PC-3 (cell line): ENCODE measurements at regions not wholly inside any gene's neighbourhood (a gene's known extent, or its start where the extent isn't known, plus 50 kb on each side); places are given as distances from the start of the nearest gene placed in this dataset.

Experiments
- ATAC-seq: fragments of 200-7000 bp; cut with Tn5 transposase; 2 replicates; pipeline ENCODE4 v1.9.1; 2020; ENCODE audit warnings: mild to moderate bottlenecking, moderate library complexity
- BruUV-seq: library from RNA; stranded (reverse); fragments of 400-500 nt; replicated peaks from 2 replicates; lab custom pipeline; 2021; lab: Mats Ljungman, UMichigan
- CTCF ChIA-PET: fragments of 300-600 bp; sonication (Branson Sonifier 250); formaldehyde crosslinking; loops from one replicate; lab custom pipeline; 2022; ENCODE audit warnings: antibody characterized with exemption; lab: Charles Lee
- POLR2A ChIA-PET: fragments of 300-600 bp; sonication (Branson Sonifier 250); formaldehyde crosslinking; loops from one replicate; lab custom pipeline; 2022; ENCODE audit warnings: antibody characterized with exemption; ENCODE audit not compliant: unreplicated experiment; lab: Charles Lee
- DNase-seq: peaks from one replicate; pipeline ENCODE4 v3.0.0-alpha.2; 2015
- H2AFZ ChIP-seq: fragments of 300-600 bp; sonication (generic); 2 replicates; pipeline ENCODE4 v1.6.0; 2016; ENCODE audit warnings: antibody characterized with exemption, low read length
- H3F3A ChIP-seq: fragments of 300-600 bp; sonication (generic); one replicate; pipeline ENCODE4 v1.6.0; 2017; ENCODE audit warnings: antibody characterized with exemption, low read length, control low read depth, mild to moderate bottlenecking; ENCODE audit not compliant: unreplicated experiment
- H3K27ac ChIP-seq: fragments of 300-600 bp; sonication (generic); 2 replicates; pipeline ENCODE4 v1.5.1; 2016; ENCODE audit warnings: mild to moderate bottlenecking, low read length
- H3K27me3 ChIP-seq: fragments of 300-600 bp; sonication (generic); 2 replicates; pipeline ENCODE4 v1.6.1; 2016; ENCODE audit warnings: low read length, mixed read lengths
- H3K36me3 ChIP-seq: fragments of 300-600 bp; sonication (generic); 2 replicates; pipeline ENCODE4 v1.6.1; 2016; ENCODE audit warnings: low read depth, mixed run types, low read length, mixed read lengths
- H3K4me1 ChIP-seq: fragments of 300-600 bp; sonication (generic); 2 replicates; pipeline ENCODE4 v1.5.1; 2016; ENCODE audit warnings: low read length; ENCODE audit not compliant: insufficient read depth
- H3K4me2 ChIP-seq: fragments of 300-600 bp; sonication (generic); 2 replicates; pipeline ENCODE4 v1.6.0; 2016; ENCODE audit warnings: low read length
- H3K4me3 ChIP-seq: fragments of 300-600 bp; sonication (generic); 2 replicates; pipeline ENCODE4 v1.5.1; 2016; ENCODE audit warnings: mild to moderate bottlenecking, low read length, mixed read lengths
- H3K79me2 ChIP-seq: fragments of 300-600 bp; sonication (generic); 2 replicates; pipeline ENCODE4 v1.6.1; 2017; ENCODE audit warnings: low read length, mixed read lengths
- H3K9ac ChIP-seq: fragments of 300-600 bp; sonication (generic); 2 replicates; pipeline ENCODE4 v1.6.0; 2016; ENCODE audit warnings: mild to moderate bottlenecking, low read length
- H3K9me2 ChIP-seq: fragments of 300-600 bp; sonication (generic); replicated peaks from 2 replicates; pipeline ENCODE4 v1.6.1; 2016; ENCODE audit warnings: mixed run types, low read length, mixed read lengths
- H3K9me3 ChIP-seq: fragments of 300-600 bp; sonication (generic); 2 replicates; pipeline ENCODE4 v1.6.1; 2016; ENCODE audit warnings: low read length, mixed read lengths
- H4K20me1 ChIP-seq: fragments of 300-600 bp; sonication (generic); 2 replicates; pipeline ENCODE4 v1.6.1; 2016; ENCODE audit warnings: low read length, mixed read lengths
- CTCF ChIP-seq: fragments of 300-600 bp; sonication (generic); conservative IDR thresholded peaks from 2 replicates; pipeline ENCODE4 v1.5.1; 2017; ENCODE audit warnings: antibody characterized with exemption, low read depth, mild to moderate bottlenecking, low read length
- EZH2 ChIP-seq: fragments of 300-600 bp; sonication (generic); IDR thresholded peaks from one replicate; pipeline ENCODE4 v1.6.1; 2017; ENCODE audit warnings: antibody characterized with exemption, mild to moderate bottlenecking, low read length; ENCODE audit not compliant: unreplicated experiment
- EZH2phosphoT487 ChIP-seq: fragments of 300-600 bp; sonication (generic); IDR thresholded peaks from 2 replicates; pipeline ENCODE4 v1.6.1; 2018; ENCODE audit warnings: mild to moderate bottlenecking, antibody characterized with exemption, low read length, borderline replicate concordance
- intact Hi-C: fragments of 100-400 bp; cut with micrococcal nuclease; formaldehyde crosslinking; loops from 2 replicates; pipeline ENCODE4 v1.9.0; 2023

GRCh38 chrX:69556060-69557011 is 52.2 kb downstream of the NALF2 start:
- no peaks in the 10 kb centered on the region for H3K4me1 ChIP-seq
- no peaks in the 10 kb centered on the region for H3F3A ChIP-seq
- H3K9me3 ChIP-seq = no peaks in the 10 kb centered on the region
- no peak overlapping the region for H2AFZ ChIP-seq
- H4K20me1 ChIP-seq = no peaks in the 10 kb centered on the region
- H3K27me3 ChIP-seq = no peaks in the 10 kb centered on the region; the same call in 1 of the 2 replicates
- no peak for ATAC-seq
- ChIA-PET POLR2A (no interaction called here), CTCF (no interaction called here)
- H3K4me2 ChIP-seq = no peak overlapping the region
- H3K27ac ChIP-seq = no peak overlapping the region
- no peaks in the 10 kb centered on the region for H3K9me2 ChIP-seq
- TF ChIP-seq EZH2phosphoT487 (no peak), EZH2 (no peak), CTCF (no peak)
- BruUV-seq = no TSS peak
- intact Hi-C loops = no loop called here
- no peaks in the 10 kb centered on the region for H3K79me2 ChIP-seq
- no peak overlapping the region for H3K9ac ChIP-seq
- peak; percentile 15 for DNase-seq
- no peaks in the 10 kb centered on the region for H3K36me3 ChIP-seq
- no peak overlapping the region for H3K4me3 ChIP-seq

GRCh38 chrX:69562904-69563578 is 52.9 kb upstream of the EDA start:
- Histone ChIP-seq H3K9me2 (no peaks in the 10 kb centered on the region), H3K4me3 (no peak overlapping the region), H3K9me3 (no peaks in the 10 kb centered on the region), H3K27ac (no peak overlapping the region), H3K27me3 (no peaks in the 10 kb centered on the region; the same call in 1 of the 2 replicates), H3K79me2 (no peaks in the 10 kb centered on the region), H4K20me1 (no peaks in the 10 kb centered on the region), H3K9ac (no peak overlapping the region), H3K4me1 (no peaks in the 10 kb centered on the region), H3F3A (no peaks in the 10 kb centered on the region), H3K36me3 (no peaks in the 10 kb centered on the region), H3K4me2 (no peak overlapping the region), H2AFZ (no peak overlapping the region)
- intact Hi-C loops = no loop called here
- TF ChIP-seq EZH2 = no peak
- TF ChIP-seq CTCF = no peak
- no peak for TF ChIP-seq EZH2phosphoT487
- DNase-seq = no peak
- no peak for ATAC-seq
- no TSS peak for BruUV-seq
- ChIA-PET POLR2A (no interaction called here), CTCF (no interaction called here)

GRCh38 chrX:69564665-69565064 is 51.2 kb upstream of the EDA start:
- H3K4me2 ChIP-seq = no peak overlapping the region
- H3K9me2 ChIP-seq = no peaks in the 10 kb centered on the region
- H3K9me3 ChIP-seq = no peaks in the 10 kb centered on the region
- ChIA-PET POLR2A (no interaction called here), CTCF (no interaction called here)
- BruUV-seq = no TSS peak
- no peaks in the 10 kb centered on the region; the same call in 1 of the 2 replicates for H3K27me3 ChIP-seq
- no peaks in the 10 kb centered on the region for H3K79me2 ChIP-seq
- intact Hi-C loops = no loop called here
- DNase-seq (no peak), ATAC-seq (no peak)
- H2AFZ ChIP-seq = no peak overlapping the region
- H3K4me1 ChIP-seq = no peaks in the 10 kb centered on the region
- H3F3A ChIP-seq = no peaks in the 10 kb centered on the region
- H3K9ac ChIP-seq = no peak overlapping the region
- H3K27ac ChIP-seq = no peak overlapping the region
- H4K20me1 ChIP-seq = no peaks in the 10 kb centered on the region
- no peak for TF ChIP-seq CTCF
- no peak for TF ChIP-seq EZH2phosphoT487
- TF ChIP-seq EZH2 = no peak
- H3K36me3 ChIP-seq = no peaks in the 10 kb centered on the region
- no peak overlapping the region for H3K4me3 ChIP-seq
